Sigmoid colon (tissue), 6 donors: ENCODE measurements at regions not wholly inside any gene's neighbourhood (a gene's known extent, or its start where the extent isn't known, plus 50 kb on each side); places are given as distances from the start of the nearest gene placed in this dataset.
A peak's percentile ranks its signal among the peaks of the same experiment; 100 is the strongest.

Source experiments
- DNase-seq: peaks from one replicate; pipeline ENCODE4 v3.0.0-alpha.2; 2019
- H3K27ac ChIP-seq, 4 donors: fragments of 200-600 bp; sonication (generic); one replicate each; pipeline ENCODE4 v1.5.1; 2016 to 2019; ENCODE audit warnings: mild to moderate bottlenecking in 1 of 4
- H3K27me3 ChIP-seq, 3 donors: fragments of 200-600 bp; sonication (generic); one replicate each; pipeline ENCODE4 v1.5.1; 2019; ENCODE audit warnings: mild to moderate bottlenecking in 1 of 3
- H3K36me3 ChIP-seq, 4 donors: fragments of 200-600 bp; sonication (generic); one replicate each; pipeline ENCODE4 v1.5.1; 2016 to 2019
- H3K4me1 ChIP-seq, 4 donors: fragments of 200-600 bp; sonication (generic); one replicate each; pipeline ENCODE4 v1.5.1; 2017 to 2019
- H3K4me3 ChIP-seq, 4 donors: fragments of 200-600 bp; sonication (generic); one replicate each; pipeline ENCODE4 v1.5.1; 2017 to 2019; ENCODE audit warnings: mild to moderate bottlenecking in 2 of 4, moderate library complexity in 1 of 4
- H3K9me3 ChIP-seq, 4 donors: fragments of 200-600 bp in 3 of 4; sonication (generic) in 3 of 4; one replicate each; pipeline versions ENCODE4 v1.5.1 to v1.6.1; 2013 to 2019
- EP300 ChIP-seq, 4 donors: sonication (generic); formaldehyde crosslinking; IDR thresholded peaks; one replicate each; pipeline ENCODE4 v1.6.1; 2017; ENCODE audit warnings: antibody characterized with exemption in 4 of 4
- POLR2A ChIP-seq, 2 donors: fragments of 450-650 bp; IDR thresholded peaks; one replicate each; pipeline ENCODE4 v1.6.1; 2016; ENCODE audit warnings: antibody characterized with exemption in 2 of 2, mild to moderate bottlenecking in 2 of 2, moderate library complexity in 2 of 2
- POLR2AphosphoS5 ChIP-seq, 4 donors: sonication (generic); formaldehyde crosslinking; IDR thresholded peaks; one replicate each; pipeline ENCODE4 v1.6.1; 2017; ENCODE audit warnings: antibody characterized with exemption in 4 of 4
- WGBS, 2 donors: extraction: QIAGEN DNeasy Blood & Tissue Kit; methylation state at CpG; one replicate each; pipeline ENCODE4 v1.1.7; 2013; 5-methylcytosine and 5-hydroxymethylcytosine counted together
- intact Hi-C: fragments of 100-400 bp; cut with DNase I; formaldehyde crosslinking; loops from one replicate; pipeline ENCODE4 v1.15.1; 2023
- TF ChIP-seq, protein P1 (sequence below), 4 experiments: fragments of 450-650 bp in 3 of 4; fragments of 200-600 bp in 1 of 4; IDR thresholded peaks; one replicate each; pipeline ENCODE4 v1.5.1; 2016 to 2019; ENCODE audit warnings: antibody characterized with exemption in 4 of 4, mild to moderate bottlenecking in 3 of 4, moderate library complexity in 2 of 4
- donor health status: healthy with polysubstance abuse.
- donor health status: healthy.

DNA sequence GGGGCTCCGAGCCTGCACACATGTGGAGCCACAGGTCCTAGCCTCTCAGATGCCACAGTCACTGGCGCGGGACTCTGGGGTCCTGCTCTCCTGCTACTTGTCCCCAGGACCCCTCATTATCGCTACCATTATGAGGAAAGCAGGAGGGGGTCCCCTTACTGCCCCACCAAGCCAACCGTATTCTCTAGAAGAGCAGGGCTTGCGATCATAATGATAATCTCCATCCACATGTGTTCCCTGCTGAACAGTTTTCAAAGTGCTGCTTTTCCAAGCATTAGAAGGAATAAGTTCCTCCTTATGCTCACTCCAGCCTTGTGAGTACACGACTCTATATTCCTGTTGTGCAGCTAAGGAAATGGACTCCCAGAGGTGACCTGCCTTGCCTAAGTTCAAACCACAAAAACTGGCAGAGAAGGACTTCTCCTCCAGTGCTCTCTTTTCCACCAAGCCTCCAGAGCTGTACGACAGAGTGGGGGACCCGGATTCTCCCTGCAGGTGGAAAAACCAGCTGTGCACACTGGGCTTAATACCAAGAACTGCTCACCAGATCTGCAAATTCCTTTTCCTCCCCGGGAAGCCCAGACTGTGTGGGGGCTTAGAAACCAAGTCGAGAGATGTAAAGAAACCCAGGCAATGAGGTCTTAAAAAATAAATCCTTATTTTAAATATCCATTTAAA, 92.8 kb upstream of the DRD2 start:
- WGBS, 2 donors, result 69 to 78% methylated on average over 11 of the region's 11 CpGs
- intact Hi-C loops, result no loop called here
- H3K4me1 ChIP-seq, result peaks cover 0 to 37% (median 24%) of the 10 kb centered on the region in 4 donors
- TF ChIP-seq POLR2A (IDR thresholded peaks at IDR 0.05) (no peak), EP300 (IDR thresholded peaks at IDR 0.05) (no peak), POLR2AphosphoS5 (IDR thresholded peaks at IDR 0.05) (no peak)
- TF ChIP-seq, protein P1, sequence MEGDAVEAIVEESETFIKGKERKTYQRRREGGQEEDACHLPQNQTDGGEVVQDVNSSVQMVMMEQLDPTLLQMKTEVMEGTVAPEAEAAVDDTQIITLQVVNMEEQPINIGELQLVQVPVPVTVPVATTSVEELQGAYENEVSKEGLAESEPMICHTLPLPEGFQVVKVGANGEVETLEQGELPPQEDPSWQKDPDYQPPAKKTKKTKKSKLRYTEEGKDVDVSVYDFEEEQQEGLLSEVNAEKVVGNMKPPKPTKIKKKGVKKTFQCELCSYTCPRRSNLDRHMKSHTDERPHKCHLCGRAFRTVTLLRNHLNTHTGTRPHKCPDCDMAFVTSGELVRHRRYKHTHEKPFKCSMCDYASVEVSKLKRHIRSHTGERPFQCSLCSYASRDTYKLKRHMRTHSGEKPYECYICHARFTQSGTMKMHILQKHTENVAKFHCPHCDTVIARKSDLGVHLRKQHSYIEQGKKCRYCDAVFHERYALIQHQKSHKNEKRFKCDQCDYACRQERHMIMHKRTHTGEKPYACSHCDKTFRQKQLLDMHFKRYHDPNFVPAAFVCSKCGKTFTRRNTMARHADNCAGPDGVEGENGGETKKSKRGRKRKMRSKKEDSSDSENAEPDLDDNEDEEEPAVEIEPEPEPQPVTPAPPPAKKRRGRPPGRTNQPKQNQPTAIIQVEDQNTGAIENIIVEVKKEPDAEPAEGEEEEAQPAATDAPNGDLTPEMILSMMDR (IDR thresholded peaks at IDR 0.05), result no peak
- no peaks in the 10 kb centered on the region for H3K27me3 ChIP-seq
- no peak overlapping the region for H3K4me3 ChIP-seq
- H3K9me3 ChIP-seq, result no peaks in the 10 kb centered on the region
- H3K36me3 ChIP-seq, result no peaks in the 10 kb centered on the region
- H3K27ac ChIP-seq, result no peak overlapping the region
- no peak for DNase-seq

DNA sequence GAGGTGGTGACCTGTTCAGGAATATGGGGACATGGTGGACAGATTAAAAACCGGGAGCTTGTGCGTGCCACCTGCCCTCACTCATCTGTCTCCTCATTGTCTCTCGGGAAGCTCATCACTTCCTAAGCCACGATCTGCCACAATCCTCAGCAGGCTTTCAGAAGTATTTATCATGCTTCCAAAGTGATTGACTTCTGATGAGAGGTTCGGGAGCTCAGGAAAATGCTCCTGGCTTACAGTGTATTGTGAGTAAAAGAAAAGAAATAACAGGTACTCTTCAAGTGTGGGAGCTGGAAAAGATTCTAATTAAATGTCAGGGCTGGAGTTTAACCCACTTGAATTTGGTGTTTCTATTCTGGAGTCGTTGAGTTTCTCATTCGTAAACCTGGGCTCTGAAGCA, 91.9 kb upstream of the DRD2 start:
- 91% methylated on average over 7 of the region's 7 CpGs for WGBS, 2 donors
- no peak overlapping the region for H3K27ac ChIP-seq
- DNase-seq, result no peak
- H3K4me3 ChIP-seq, result no peak overlapping the region
- intact Hi-C loops, result no loop called here
- H3K4me1 ChIP-seq, result peaks cover 0 to 43% (median 25%) of the 10 kb centered on the region in 4 donors
- H3K36me3 ChIP-seq, result no peaks in the 10 kb centered on the region
- TF ChIP-seq EP300 (IDR thresholded peaks at IDR 0.05) (no peak), POLR2A (IDR thresholded peaks at IDR 0.05) (no peak), POLR2AphosphoS5 (IDR thresholded peaks at IDR 0.05) (no peak)
- TF ChIP-seq, protein P1 (IDR thresholded peaks at IDR 0.05), result no peak
- H3K27me3 ChIP-seq, result no peaks in the 10 kb centered on the region
- H3K9me3 ChIP-seq, result no peaks in the 10 kb centered on the region

DNA sequence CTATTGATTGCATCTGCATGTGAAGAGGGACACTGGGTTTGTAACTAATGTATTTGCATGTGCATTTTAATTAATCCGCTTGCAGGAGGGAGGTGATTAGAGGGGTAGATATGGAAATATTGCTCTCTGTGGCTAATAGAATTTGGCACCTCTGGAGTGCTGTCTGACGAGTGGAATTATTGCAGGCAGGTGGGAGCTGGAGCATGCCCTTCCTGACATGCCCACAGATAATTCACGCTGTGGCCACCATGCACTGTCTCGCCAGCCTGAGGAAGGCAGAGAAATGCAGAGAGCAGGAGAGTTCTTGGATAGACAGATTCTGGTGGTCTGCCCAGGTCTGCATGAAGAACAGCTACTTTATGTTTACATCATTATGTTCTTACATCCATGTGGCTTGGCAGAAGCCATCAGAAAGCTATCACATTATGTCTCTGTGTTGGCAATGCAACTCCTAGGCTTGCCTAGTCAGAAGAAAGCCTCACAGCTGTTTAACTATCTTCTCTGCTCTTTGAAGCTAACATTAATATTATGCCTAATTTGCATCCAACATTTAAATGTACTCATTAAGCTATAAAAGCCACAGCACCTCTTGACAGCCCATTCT, 89.4 kb upstream of the DRD2 start:
- TF ChIP-seq EP300 (IDR thresholded peaks at IDR 0.05) (no peak), POLR2AphosphoS5 (IDR thresholded peaks at IDR 0.05) (no peak), POLR2A (IDR thresholded peaks at IDR 0.05) (no peak)
- TF ChIP-seq, protein P1 (IDR thresholded peaks at IDR 0.05), result no peak
- H3K4me1 ChIP-seq, result peaks cover 0 to 34% (median 22%) of the 10 kb centered on the region in 4 donors
- no peak overlapping the region for H3K4me3 ChIP-seq
- peak overlapping the region in 1 of 4 donors; percentile 43 for H3K27ac ChIP-seq
- WGBS, 2 donors, result 78 to 86% methylated on average over 4 of the region's 4 CpGs
- DNase-seq, result no peak
- no peaks in the 10 kb centered on the region for H3K9me3 ChIP-seq
- intact Hi-C loops, result no loop called here
- no peaks in the 10 kb centered on the region for H3K36me3 ChIP-seq
- H3K27me3 ChIP-seq, result no peaks in the 10 kb centered on the region

DNA sequence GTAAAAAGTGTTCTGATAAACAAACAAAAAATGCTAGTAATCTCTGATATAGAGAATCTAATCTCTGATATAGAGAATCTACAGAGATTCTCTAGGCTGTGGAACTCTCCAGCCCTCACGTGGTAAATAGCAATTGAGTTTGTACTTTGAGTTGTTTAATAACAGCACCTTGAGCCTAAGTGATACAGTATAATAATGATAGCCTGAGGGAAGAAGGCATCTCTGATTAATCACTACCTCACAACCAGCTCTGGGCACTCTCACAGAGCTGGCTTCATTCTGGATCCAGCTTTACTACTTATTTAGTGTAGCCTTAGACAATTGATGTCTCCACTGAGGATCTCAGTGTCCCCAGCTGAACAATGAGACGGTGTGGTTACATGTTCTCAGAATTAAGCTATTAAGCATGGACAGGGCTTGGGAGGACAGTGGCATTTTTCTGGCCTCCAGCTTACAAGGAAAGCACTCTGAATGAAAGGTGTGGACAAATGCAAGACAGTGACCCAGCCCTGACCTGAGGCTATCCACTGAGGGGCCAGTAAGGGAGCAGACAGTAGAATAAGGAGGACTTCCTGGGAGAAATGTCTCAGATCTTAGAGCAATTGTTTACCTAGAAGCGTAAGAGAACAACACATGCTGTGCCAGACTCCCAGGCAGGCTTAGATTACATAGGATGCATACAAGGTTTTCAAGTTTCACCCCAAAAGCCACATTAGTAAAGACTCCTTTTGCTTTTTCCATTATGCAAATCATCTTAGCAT, 88.7 kb upstream of the DRD2 start:
- H3K9me3 ChIP-seq, result no peaks in the 10 kb centered on the region
- WGBS, 2 donors, result 69 to 72% methylated on average over 3 of the region's 3 CpGs
- H3K27me3 ChIP-seq, result no peaks in the 10 kb centered on the region
- TF ChIP-seq, protein P1 (IDR thresholded peaks at IDR 0.05), result no peak
- TF ChIP-seq EP300 (IDR thresholded peaks at IDR 0.05) (no peak), POLR2A (IDR thresholded peaks at IDR 0.05) (no peak), POLR2AphosphoS5 (IDR thresholded peaks at IDR 0.05) (no peak)
- peaks cover 0 to 34% (median 22%) of the 10 kb centered on the region in 4 donors for H3K4me1 ChIP-seq
- peak overlapping the region in 3 of 4 donors; percentile 43 to 68 (median 47) for H3K27ac ChIP-seq
- H3K36me3 ChIP-seq, result no peaks in the 10 kb centered on the region
- intact Hi-C loops, result no loop called here
- no peak for DNase-seq
- no peak overlapping the region for H3K4me3 ChIP-seq
